ENCODE measurements at regions not wholly inside any gene's neighbourhood (a gene's known extent, or its start where the extent isn't known, plus 50 kb on each side); places are given as distances from the start of the nearest gene placed in this dataset.

DNA sequence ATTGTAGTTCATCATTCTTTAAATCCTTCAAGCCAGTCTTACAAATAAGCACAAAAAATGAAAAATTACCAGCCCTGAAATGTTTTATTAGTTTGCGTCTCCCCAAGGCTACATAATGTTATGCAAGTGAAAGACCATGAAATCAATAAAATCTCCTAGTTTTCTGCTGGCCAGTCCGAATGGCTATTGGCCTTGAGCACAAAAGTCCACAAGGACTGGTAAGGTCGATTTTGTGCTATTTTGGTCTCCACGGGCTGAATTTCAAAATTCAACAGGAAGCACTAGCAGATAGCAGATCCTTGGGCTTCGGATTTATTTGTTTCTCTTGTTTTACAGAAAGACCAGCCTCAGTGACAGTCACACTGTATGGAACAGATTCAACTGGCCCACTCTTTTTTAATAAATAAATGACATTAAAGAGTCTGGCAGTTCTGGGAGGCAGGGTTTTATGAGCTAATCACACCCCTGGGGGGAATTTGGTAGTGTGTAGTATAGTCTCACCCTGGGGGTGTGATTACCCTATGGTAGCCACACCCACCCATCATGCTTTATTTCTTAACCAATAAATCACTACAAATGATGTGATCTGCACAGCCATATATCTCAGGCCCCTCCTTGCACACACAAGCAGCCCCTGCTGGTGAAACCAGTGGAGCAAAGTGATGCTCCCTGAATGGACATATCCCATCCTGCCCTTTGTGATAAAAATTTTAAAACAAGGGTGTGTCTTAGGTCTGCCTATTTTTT is 51.1 kb upstream of the TMEM33 start:
- Mint-ChIP-seq H3K27ac (ENCODE audit: unreplicated experiment) (no peak overlapping the region), H3K27me3 (ENCODE audit: low read depth, unreplicated experiment) (peaks cover 52% of the 10 kb centered on the region), H3K4me1 (ENCODE audit: low read depth, unreplicated experiment) (peaks cover 6% of the 10 kb centered on the region), H3K9me3 (ENCODE audit: unreplicated experiment) (no peaks in the 10 kb centered on the region), H3K4me3 (ENCODE audit: unreplicated experiment) (no peak overlapping the region), H3K36me3 (ENCODE audit: low read depth, unreplicated experiment) (peaks cover 2% of the 10 kb centered on the region)
- Histone ChIP-seq H3K36me3 (ENCODE audit: insufficient read depth, low read length) (no peaks in the 10 kb centered on the region), H3K27me3 (ENCODE audit: insufficient read depth, low read length) (peaks cover 60% of the 10 kb centered on the region), H3K9ac (ENCODE audit: low read length) (no peak overlapping the region), H3K79me2 (ENCODE audit: insufficient read depth, low read length) (no peaks in the 10 kb centered on the region), H3K4me2 (ENCODE audit: low read length) (no peak overlapping the region), H3K4me1 (ENCODE audit: insufficient read depth, low read length) (no peaks in the 10 kb centered on the region), H4K20me1 (ENCODE audit: insufficient read depth, low read length) (no peaks in the 10 kb centered on the region), H2AFZ (ENCODE audit: low read depth, low read length) (no peak overlapping the region), H3K9me3 (ENCODE audit: insufficient read depth, low read depth, low read length) (no peaks in the 10 kb centered on the region), H3K27ac (ENCODE audit: low read depth, low read length) (no peak overlapping the region), H3K4me3 (ENCODE audit: insufficient read depth, low read depth, low read length) (no peak overlapping the region)
- DNase-seq (ENCODE audit: low read depth): no peak
- TF ChIP-seq, protein P1, sequence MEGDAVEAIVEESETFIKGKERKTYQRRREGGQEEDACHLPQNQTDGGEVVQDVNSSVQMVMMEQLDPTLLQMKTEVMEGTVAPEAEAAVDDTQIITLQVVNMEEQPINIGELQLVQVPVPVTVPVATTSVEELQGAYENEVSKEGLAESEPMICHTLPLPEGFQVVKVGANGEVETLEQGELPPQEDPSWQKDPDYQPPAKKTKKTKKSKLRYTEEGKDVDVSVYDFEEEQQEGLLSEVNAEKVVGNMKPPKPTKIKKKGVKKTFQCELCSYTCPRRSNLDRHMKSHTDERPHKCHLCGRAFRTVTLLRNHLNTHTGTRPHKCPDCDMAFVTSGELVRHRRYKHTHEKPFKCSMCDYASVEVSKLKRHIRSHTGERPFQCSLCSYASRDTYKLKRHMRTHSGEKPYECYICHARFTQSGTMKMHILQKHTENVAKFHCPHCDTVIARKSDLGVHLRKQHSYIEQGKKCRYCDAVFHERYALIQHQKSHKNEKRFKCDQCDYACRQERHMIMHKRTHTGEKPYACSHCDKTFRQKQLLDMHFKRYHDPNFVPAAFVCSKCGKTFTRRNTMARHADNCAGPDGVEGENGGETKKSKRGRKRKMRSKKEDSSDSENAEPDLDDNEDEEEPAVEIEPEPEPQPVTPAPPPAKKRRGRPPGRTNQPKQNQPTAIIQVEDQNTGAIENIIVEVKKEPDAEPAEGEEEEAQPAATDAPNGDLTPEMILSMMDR (IDR thresholded peaks at IDR 0.05; ENCODE audit: insufficient read depth, low read depth, low read length): peak; percentile 7
- no peak for TF ChIP-seq EZH2 (IDR thresholded peaks at IDR 0.05; ENCODE audit: insufficient read depth, low read length)
- no peak for FAIRE-seq

DNA sequence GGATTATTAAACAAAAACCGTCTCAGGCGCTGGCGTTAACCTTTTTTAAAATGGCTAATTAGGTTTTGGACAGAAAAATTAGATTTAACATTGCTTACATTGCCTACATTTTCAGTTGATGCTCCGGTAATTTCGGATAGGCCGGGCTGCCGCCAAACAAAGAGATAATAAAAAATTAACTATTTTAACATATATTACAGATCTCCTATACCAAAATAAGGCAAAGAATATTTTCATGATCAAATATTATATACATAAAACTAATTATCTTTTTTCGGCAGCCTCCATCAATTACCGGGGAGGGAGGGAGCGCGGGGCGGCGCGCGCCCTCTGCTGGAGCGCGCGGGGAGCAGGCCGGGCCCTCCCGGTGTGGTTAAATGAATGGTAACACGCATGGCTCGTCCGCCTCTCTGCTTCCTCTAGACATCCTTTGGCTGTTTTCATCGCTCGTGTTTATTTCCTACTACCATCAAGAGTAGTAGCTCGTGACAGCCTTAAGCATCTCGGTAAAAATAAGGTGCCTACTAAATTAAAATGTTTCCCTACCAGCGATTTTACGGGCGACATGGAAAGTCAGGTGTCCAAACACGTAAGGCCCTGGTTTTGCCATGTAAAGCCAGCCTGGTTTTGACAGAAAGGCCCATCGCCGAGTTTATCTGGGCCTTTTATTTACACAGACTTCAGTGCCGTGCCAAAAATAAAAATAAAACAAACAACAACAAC is 52.4 kb upstream of the TMEM33 start:
- Histone ChIP-seq H3K4me2 (ENCODE audit: low read length) (peak overlapping the region; percentile 78), H3K4me1 (ENCODE audit: insufficient read depth, low read length) (no peaks in the 10 kb centered on the region), H2AFZ (ENCODE audit: low read depth, low read length) (peak overlapping the region; percentile 34), H3K79me2 (ENCODE audit: insufficient read depth, low read length) (no peaks in the 10 kb centered on the region), H3K9ac (ENCODE audit: low read length) (no peak overlapping the region), H4K20me1 (ENCODE audit: insufficient read depth, low read length) (no peaks in the 10 kb centered on the region), H3K4me3 (ENCODE audit: insufficient read depth, low read depth, low read length) (peak overlapping the region; percentile 23), H3K36me3 (ENCODE audit: insufficient read depth, low read length) (no peaks in the 10 kb centered on the region), H3K27me3 (ENCODE audit: insufficient read depth, low read length) (peaks cover 66% of the 10 kb centered on the region), H3K27ac (ENCODE audit: low read depth, low read length) (no peak overlapping the region), H3K9me3 (ENCODE audit: insufficient read depth, low read depth, low read length) (peaks cover under 1% of the 10 kb centered on the region)
- FAIRE-seq (no peak), DNase-seq (ENCODE audit: low read depth) (no peak)
- Mint-ChIP-seq H3K4me3 (ENCODE audit: unreplicated experiment) (no peak overlapping the region), H3K27ac (ENCODE audit: unreplicated experiment) (no peak overlapping the region), H3K4me1 (ENCODE audit: low read depth, unreplicated experiment) (peaks cover 6% of the 10 kb centered on the region), H3K9me3 (ENCODE audit: unreplicated experiment) (no peaks in the 10 kb centered on the region), H3K27me3 (ENCODE audit: low read depth, unreplicated experiment) (peaks cover 65% of the 10 kb centered on the region), H3K36me3 (ENCODE audit: low read depth, unreplicated experiment) (peaks cover 2% of the 10 kb centered on the region)
- TF ChIP-seq, protein P1 (IDR thresholded peaks at IDR 0.05; ENCODE audit: insufficient read depth, low read depth, low read length): peak; percentile 79
- no peak for TF ChIP-seq EZH2 (IDR thresholded peaks at IDR 0.05; ENCODE audit: insufficient read depth, low read length)

Data from astrocyte (in vitro differentiated cells and primary cell).